A673 (cell line): ENCODE measurements at regions not wholly inside any gene's neighbourhood (a gene's known extent, or its start where the extent isn't known, plus 50 kb on each side); places are given as distances from the start of the nearest gene placed in this dataset.
"Not testable (repeated sequence)": the region's sequence is repeated elsewhere in the genome, so short reads cannot be mapped to it uniquely, and the experiment has no call there.

Experiments used
- EZH2 ChIP-seq: fragments of 200-600 bp; sonication (generic); IDR thresholded peaks from 2 replicates; pipeline ENCODE4 v1.6.1; 2017; ENCODE audit warnings: borderline replicate concordance, low read depth, mild to moderate bottlenecking, mixed read lengths, antibody characterized with exemption, low read length; ENCODE audit not compliant: poor library complexity, severe bottlenecking
- TF ChIP-seq, protein P1 (sequence below): fragments of 300-800, 200-600 bp; sonication (generic); conservative IDR thresholded peaks from 2 replicates; pipeline ENCODE4 v1.5.1; 2017; ENCODE audit warnings: low read depth, mild to moderate bottlenecking, antibody characterized with exemption, low read length, moderate library complexity, mixed read lengths

DNA sequence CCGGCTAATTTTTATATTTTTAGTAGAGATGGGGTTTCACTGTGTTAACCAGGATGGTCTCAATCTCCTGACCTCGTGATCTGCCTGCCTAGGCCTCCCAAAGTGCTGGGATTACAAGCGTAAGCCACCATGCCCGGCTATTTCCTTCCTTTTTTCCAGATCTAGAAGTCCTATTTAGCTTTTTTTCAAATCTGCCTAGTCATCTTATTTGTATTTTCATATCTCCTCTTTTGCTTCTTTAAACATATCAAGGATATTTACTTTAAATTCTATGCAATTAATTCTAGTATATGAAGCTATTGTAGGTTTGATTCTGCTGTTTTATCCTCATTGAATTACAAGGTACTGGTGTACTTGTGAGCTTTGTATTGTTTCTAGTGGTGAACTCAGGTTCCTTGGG lies 119.1 kb downstream of the MACIR start:
- TF ChIP-seq, protein P1, sequence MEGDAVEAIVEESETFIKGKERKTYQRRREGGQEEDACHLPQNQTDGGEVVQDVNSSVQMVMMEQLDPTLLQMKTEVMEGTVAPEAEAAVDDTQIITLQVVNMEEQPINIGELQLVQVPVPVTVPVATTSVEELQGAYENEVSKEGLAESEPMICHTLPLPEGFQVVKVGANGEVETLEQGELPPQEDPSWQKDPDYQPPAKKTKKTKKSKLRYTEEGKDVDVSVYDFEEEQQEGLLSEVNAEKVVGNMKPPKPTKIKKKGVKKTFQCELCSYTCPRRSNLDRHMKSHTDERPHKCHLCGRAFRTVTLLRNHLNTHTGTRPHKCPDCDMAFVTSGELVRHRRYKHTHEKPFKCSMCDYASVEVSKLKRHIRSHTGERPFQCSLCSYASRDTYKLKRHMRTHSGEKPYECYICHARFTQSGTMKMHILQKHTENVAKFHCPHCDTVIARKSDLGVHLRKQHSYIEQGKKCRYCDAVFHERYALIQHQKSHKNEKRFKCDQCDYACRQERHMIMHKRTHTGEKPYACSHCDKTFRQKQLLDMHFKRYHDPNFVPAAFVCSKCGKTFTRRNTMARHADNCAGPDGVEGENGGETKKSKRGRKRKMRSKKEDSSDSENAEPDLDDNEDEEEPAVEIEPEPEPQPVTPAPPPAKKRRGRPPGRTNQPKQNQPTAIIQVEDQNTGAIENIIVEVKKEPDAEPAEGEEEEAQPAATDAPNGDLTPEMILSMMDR, result not testable (repeated sequence)
- not testable (repeated sequence) for TF ChIP-seq EZH2
